ENCODE measurements at regions not wholly inside any gene's neighbourhood (a gene's known extent, or its start where the extent isn't known, plus 50 kb on each side); places are given as distances from the start of the nearest gene placed in this dataset.

DNA sequence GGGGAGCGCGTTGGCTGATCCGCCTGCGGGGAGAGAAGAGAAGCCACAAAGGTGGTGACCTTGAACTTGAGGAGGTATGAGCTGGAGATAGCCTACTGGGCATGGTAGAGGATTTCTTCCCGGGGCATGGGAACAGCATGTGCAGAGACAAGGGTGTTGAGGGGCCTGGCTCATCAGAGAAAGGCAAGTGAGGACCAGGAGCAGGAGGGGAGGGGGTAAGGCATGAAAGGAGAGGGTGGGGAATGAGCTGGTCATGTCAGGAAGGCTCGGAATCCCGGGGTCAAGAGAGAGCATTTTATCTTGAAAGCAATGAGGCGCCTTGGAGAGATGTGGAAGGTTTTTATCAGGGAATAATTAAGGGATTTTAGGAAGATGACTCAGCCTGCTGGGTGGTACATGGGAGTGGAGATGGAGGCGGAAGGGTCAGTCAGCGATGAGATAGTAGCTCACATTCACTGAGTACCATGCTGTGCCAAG lies 121.1 kb downstream of the LHX2 start:
- no peak for TF ChIP-seq POLR2AphosphoS5 (IDR thresholded peaks at IDR 0.05)
- no peak for TF ChIP-seq POLR2A (IDR thresholded peaks at IDR 0.05)
- TF ChIP-seq, protein P1, sequence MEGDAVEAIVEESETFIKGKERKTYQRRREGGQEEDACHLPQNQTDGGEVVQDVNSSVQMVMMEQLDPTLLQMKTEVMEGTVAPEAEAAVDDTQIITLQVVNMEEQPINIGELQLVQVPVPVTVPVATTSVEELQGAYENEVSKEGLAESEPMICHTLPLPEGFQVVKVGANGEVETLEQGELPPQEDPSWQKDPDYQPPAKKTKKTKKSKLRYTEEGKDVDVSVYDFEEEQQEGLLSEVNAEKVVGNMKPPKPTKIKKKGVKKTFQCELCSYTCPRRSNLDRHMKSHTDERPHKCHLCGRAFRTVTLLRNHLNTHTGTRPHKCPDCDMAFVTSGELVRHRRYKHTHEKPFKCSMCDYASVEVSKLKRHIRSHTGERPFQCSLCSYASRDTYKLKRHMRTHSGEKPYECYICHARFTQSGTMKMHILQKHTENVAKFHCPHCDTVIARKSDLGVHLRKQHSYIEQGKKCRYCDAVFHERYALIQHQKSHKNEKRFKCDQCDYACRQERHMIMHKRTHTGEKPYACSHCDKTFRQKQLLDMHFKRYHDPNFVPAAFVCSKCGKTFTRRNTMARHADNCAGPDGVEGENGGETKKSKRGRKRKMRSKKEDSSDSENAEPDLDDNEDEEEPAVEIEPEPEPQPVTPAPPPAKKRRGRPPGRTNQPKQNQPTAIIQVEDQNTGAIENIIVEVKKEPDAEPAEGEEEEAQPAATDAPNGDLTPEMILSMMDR (IDR thresholded peaks at IDR 0.05): no peak
- TF ChIP-seq EP300 (IDR thresholded peaks at IDR 0.05): no peak

DNA sequence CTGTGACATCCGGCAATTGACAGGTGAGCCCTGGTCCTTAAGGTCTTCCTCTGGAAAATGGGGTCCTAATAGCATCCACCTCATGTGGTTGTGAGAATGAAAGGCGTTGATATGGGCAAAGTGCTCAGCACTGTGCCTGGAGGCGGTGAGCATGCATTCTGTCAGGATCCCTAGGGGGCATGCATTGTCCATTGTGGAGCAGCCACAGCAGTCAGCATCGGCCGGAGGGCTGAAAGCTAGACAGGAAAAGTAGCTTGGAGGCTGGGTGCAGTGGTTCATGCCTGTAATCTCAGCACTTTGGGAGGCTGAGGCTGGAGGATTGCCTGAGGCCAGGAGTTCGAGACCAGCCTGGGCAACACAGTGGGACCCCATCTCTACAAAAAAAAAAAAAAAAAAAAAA lies 122.2 kb downstream of the LHX2 start:
- DNase-seq (peak in 1 of 2 donors; percentile 55), ATAC-seq (ENCODE audit: low FRiP score in 2 of 2) (peak; percentile 17 to 52)
- H3K27me3 ChIP-seq: no peaks in the 10 kb centered on the region
- H3K4me3 ChIP-seq: no peak overlapping the region
- no peaks in the 10 kb centered on the region for H3K36me3 ChIP-seq
- 34 to 53% methylated on average over 6 of the region's 6 CpGs for WGBS, 2 donors
- H3K9me3 ChIP-seq: no peaks in the 10 kb centered on the region
- H3K27ac ChIP-seq: no peak overlapping the region
- TF ChIP-seq, protein P1 (IDR thresholded peaks at IDR 0.05): peak in 3 of 6 experiments; percentile 23 to 48 (median 39)
- TF ChIP-seq POLR2AphosphoS5 (IDR thresholded peaks at IDR 0.05): no peak
- no peaks in the 10 kb centered on the region for H3K4me1 ChIP-seq

More for the DNA sequence above, 121.1 kb downstream of the LHX2 start:
- DNase-seq: no peak
- H3K4me1 ChIP-seq: no peaks in the 10 kb centered on the region
- H3K4me3 ChIP-seq: no peak overlapping the region
- WGBS, 2 donors: 86 to 89% methylated on average over 10 of the region's 10 CpGs
- no peaks in the 10 kb centered on the region for H3K27me3 ChIP-seq
- no peaks in the 10 kb centered on the region for H3K36me3 ChIP-seq
- ATAC-seq (ENCODE audit: low FRiP score in 2 of 2): no peak
- no peaks in the 10 kb centered on the region for H3K9me3 ChIP-seq
- no peak overlapping the region for H3K27ac ChIP-seq

DNA sequence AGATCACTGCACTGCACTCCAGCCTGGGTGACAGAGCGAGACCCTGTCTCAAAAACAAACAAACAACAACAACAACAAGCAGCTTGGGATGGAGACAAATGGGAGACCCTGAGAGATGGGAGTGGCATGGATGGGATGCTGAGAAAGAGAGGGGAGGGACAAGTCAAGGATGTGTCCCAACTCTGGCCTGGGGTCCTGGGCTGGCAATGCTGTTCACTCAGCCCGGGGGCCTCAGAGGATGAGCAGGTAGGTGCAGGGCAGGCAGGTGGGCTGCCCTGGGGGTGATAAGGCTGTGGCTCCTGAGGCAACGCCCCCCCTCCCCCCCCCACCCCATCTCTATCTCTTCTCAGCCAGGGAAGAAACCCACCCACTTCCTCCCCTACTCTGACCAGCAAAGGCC lies 123.0 kb downstream of the LHX2 start:
- H3K27ac ChIP-seq: no peak overlapping the region
- DNase-seq (no peak), ATAC-seq (ENCODE audit: low FRiP score in 2 of 2) (no peak)

DNA sequence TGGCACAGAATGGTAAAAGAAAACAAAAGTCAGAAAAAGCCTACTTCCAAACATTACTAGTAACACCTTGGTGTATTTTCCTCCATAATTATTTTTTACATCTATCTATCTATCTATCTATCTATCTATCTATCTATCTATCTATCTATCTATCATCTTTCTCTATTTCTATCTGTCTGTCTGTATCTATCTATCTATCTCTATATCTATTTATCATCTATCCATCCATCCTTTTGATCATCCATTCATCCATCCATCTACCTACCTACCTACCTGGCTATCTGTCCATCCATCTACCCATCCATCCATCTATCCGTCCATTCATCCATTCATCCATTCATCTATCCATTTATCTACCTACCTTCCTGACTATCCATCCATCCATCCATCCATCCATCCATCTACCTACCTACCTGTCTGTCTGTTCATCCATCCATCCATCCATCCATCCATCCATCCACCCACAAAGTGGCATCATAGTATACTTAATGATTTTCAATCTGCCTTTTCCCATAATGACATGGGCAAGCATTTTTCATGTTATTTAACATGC lies 121.9 kb upstream of the NEK6 start:
- Histone ChIP-seq H3K36me3 (no peaks in the 10 kb centered on the region), H3K27ac (no peak overlapping the region), H3K4me3 (no peak overlapping the region), H3K9me3 (no peaks in the 10 kb centered on the region), H3K27me3 (no peaks in the 10 kb centered on the region), H3K4me1 (no peaks in the 10 kb centered on the region)
- WGBS, 2 donors: 82 to 88% methylated on average over 1 of the region's 1 CpG
- TF ChIP-seq EP300 (IDR thresholded peaks at IDR 0.05): no peak
- no peak for TF ChIP-seq POLR2AphosphoS5 (IDR thresholded peaks at IDR 0.05)
- TF ChIP-seq, protein P1 (IDR thresholded peaks at IDR 0.05): no peak
- TF ChIP-seq POLR2A (IDR thresholded peaks at IDR 0.05): no peak
- DNase-seq (no peak), ATAC-seq (ENCODE audit: low FRiP score in 2 of 2) (no peak)

More for the DNA sequence above, 123.0 kb downstream of the LHX2 start:
- no peaks in the 10 kb centered on the region for H3K4me1 ChIP-seq
- TF ChIP-seq POLR2AphosphoS5 (IDR thresholded peaks at IDR 0.05): no peak
- TF ChIP-seq, protein P1 (IDR thresholded peaks at IDR 0.05): no peak
- TF ChIP-seq POLR2A (IDR thresholded peaks at IDR 0.05): no peak
- no peak for TF ChIP-seq EP300 (IDR thresholded peaks at IDR 0.05)
- H3K4me3 ChIP-seq: no peak overlapping the region
- no peaks in the 10 kb centered on the region for H3K27me3 ChIP-seq
- 61 to 65% methylated on average over 3 of the region's 3 CpGs for WGBS, 2 donors
- no peaks in the 10 kb centered on the region for H3K36me3 ChIP-seq
- H3K9me3 ChIP-seq: no peaks in the 10 kb centered on the region

Measured in upper lobe of left lung (tissue), 6 donors.